ENCODE measurements at regions not wholly inside any gene's neighbourhood (a gene's known extent, or its start where the extent isn't known, plus 50 kb on each side); places are given as distances from the start of the nearest gene placed in this dataset.

- TF ChIP-seq CTCF (conservative IDR thresholded peaks at IDR 0.05; ENCODE audit: low read depth, low read length): no peak
- no peak for TF ChIP-seq EZH2phosphoT487 (IDR thresholded peaks at IDR 0.05; ENCODE audit: borderline replicate concordance, low read length)
- TF ChIP-seq EZH2 (IDR thresholded peaks at IDR 0.05; ENCODE audit: low read length, unreplicated experiment): no peak
Measured at GRCh38 chr6:2429032-2429431, 183.6 kb upstream of the GMDS start.

Data from PC-3 (cell line).